Hepatocyte (in vitro differentiated cells): ENCODE measurements at regions not wholly inside any gene's neighbourhood (a gene's known extent, or its start where the extent isn't known, plus 50 kb on each side); places are given as distances from the start of the nearest gene placed in this dataset.

Experiments used
- CTCF ChIP-seq: fragments of 200-600 bp; sonication (generic); IDR thresholded peaks from 2 replicates; pipeline ENCODE4 v1.5.1; 2016; ENCODE audit warnings: antibody characterized with exemption, mild to moderate bottlenecking; ENCODE audit not compliant: poor library complexity
- EZH2 ChIP-seq: fragments of 200-600 bp; sonication (generic); IDR thresholded peaks from 2 replicates; pipeline ENCODE4 v1.6.1; 2016; ENCODE audit warnings: antibody characterized with exemption, mild to moderate bottlenecking, borderline replicate concordance

- TF ChIP-seq CTCF: no peak
- no peak for TF ChIP-seq EZH2
Observed at GRCh38 chr2:239616729-239617128, 215.9 kb upstream of the HDAC4 start.
